Tibial nerve (tissue), 3 donors: ENCODE measurements at regions not wholly inside any gene's neighbourhood (a gene's known extent, or its start where the extent isn't known, plus 50 kb on each side); places are given as distances from the start of the nearest gene placed in this dataset.

Source experiments
- POLR2A ChIP-seq, 2 donors: fragments of 450-650 bp; IDR thresholded peaks; one replicate each; pipeline ENCODE4 v1.6.1; 2017; ENCODE audit warnings: antibody characterized with exemption in 2 of 2, mild to moderate bottlenecking in 2 of 2, moderate library complexity in 2 of 2
- TF ChIP-seq, protein P1 (sequence below), 5 experiments: fragments of 200-600 bp in 3 of 5; fragments of 450-650 bp in 2 of 5; sonication (generic) in 3 of 5; IDR thresholded peaks; one replicate each; pipeline ENCODE4 v1.5.1; 2016 to 2019; ENCODE audit warnings: antibody characterized with exemption in 5 of 5, mild to moderate bottlenecking in 3 of 5, moderate library complexity in 2 of 5

DNA sequence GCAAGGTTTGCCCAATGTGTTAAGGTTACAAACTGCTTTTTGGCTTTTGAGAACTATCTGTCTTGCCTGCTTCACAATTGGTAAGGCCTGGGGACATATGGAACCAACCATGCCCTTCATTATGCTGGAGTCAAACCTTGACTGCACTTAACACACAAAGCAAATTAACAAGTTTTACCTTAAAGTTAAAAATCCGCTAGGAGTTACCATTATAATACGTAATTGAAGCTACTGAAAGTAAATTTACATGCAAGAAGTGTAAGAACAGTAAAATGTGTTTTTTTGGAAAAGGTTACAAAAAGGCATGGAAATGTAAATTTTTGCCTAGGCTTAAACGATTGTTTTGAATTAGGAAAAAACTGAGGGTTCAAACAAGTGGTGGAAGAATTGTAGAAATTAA lies 69.7 kb downstream of the BMP15 start:
- TF ChIP-seq, protein P1, sequence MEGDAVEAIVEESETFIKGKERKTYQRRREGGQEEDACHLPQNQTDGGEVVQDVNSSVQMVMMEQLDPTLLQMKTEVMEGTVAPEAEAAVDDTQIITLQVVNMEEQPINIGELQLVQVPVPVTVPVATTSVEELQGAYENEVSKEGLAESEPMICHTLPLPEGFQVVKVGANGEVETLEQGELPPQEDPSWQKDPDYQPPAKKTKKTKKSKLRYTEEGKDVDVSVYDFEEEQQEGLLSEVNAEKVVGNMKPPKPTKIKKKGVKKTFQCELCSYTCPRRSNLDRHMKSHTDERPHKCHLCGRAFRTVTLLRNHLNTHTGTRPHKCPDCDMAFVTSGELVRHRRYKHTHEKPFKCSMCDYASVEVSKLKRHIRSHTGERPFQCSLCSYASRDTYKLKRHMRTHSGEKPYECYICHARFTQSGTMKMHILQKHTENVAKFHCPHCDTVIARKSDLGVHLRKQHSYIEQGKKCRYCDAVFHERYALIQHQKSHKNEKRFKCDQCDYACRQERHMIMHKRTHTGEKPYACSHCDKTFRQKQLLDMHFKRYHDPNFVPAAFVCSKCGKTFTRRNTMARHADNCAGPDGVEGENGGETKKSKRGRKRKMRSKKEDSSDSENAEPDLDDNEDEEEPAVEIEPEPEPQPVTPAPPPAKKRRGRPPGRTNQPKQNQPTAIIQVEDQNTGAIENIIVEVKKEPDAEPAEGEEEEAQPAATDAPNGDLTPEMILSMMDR (IDR thresholded peaks at IDR 0.05): no peak
- TF ChIP-seq POLR2A (IDR thresholded peaks at IDR 0.05): no peak
